Pancreas (tissue), 10 donors: ENCODE measurements at regions not wholly inside any gene's neighbourhood (a gene's known extent, or its start where the extent isn't known, plus 50 kb on each side); places are given as distances from the start of the nearest gene placed in this dataset.

Experiments used
- ATAC-seq, 4 donors: fragments of 200-7000 bp; cut with Tn5 transposase; one replicate each; pipeline versions ENCODE4 v1.8.0 to v1.9.1; 2020; ENCODE audit warnings: mild to moderate bottlenecking in 4 of 4, moderate library complexity in 4 of 4
- DNase-seq, 6 donors: peaks; one replicate each; pipeline ENCODE4 v3.0.0-alpha.2; 2020
- FAIRE-seq: peaks from 2 replicates; lab custom pipeline; 2012; peaks lifted over from hg19 to GRCh38; lab: Jason Lieb, UNC
- H3K27ac ChIP-seq, 4 donors: fragments of 200-600 bp; sonication (generic); 1 replicate in 3 of 4; 2 replicates in 1 of 4; pipeline versions ENCODE4 v1.5.0 to v1.8.0; 2020
- H3K27me3 ChIP-seq, 4 donors: fragments of 200-600 bp; one replicate each; pipeline ENCODE4 v1.8.0; 2021
- H3K36me3 ChIP-seq, 3 donors: fragments of 200-600 bp; sonication (generic) in 1 of 3; one replicate each; pipeline versions ENCODE4 v1.5.0 to v1.8.0; 2020 to 2021
- H3K4me1 ChIP-seq, 3 donors: fragments of 200-600 bp; one replicate each; pipeline ENCODE4 v1.8.0; 2021
- H3K4me3 ChIP-seq, 4 donors: fragments of 200-600 bp; sonication (generic) in 2 of 4; one replicate each; pipeline versions ENCODE4 v1.5.0 to v1.8.0; 2020 to 2021
- H3K9me3 ChIP-seq, 4 donors: fragments of 200-600 bp; one replicate each; pipeline ENCODE4 v1.8.0; 2021
- CTCF ChIP-seq, 4 donors: fragments of 200-600 bp; sonication (generic) in 3 of 4; IDR thresholded peaks; one replicate each; pipeline versions ENCODE4 v1.5.0 to v1.8.0; 2021; ENCODE audit warnings: antibody characterized with exemption in 4 of 4
- WGBS, 2 donors: extraction: QIAGEN DNeasy Blood & Tissue Kit; methylation state at CpG; one replicate each; pipeline ENCODE4 v1.1.7; 2013; 5-methylcytosine and 5-hydroxymethylcytosine counted together
- intact Hi-C, 3 donors: fragments of 100-400 bp; cut with DNase I; formaldehyde crosslinking; loops; one replicate each; pipeline versions ENCODE4 v1.11.1 to v1.14.2; 2022
- donor health status: healthy with polysubstance abuse.
- donor health status: DM: no; HTN: no; CAD: no; lungs with moderate emphysema.
- donor health status: DM: no; HTN: no; CAD: no.
- donor health status: control.
- donor health status: control.
- donor health status: Bipolar disorder and iron deficiency.
- donor health status: DM: yes; HTN: yes; CAD: no.
- donor health status: DM: no; HTN: no; CAD: no.
- donor health status: DM: no; HTN: no; CAD: no.
- donor health status: DM: yes; HTN: yes; CAD: no.

- H3K4me1 ChIP-seq, result no peaks in the 10 kb centered on the region
- no peaks in the 10 kb centered on the region for H3K27me3 ChIP-seq
- DNase-seq (no peak), FAIRE-seq (no peak), ATAC-seq (no peak)
- WGBS, 2 donors, result 94 to 97% methylated on average over 13 of the region's 13 CpGs
- intact Hi-C loops, result loop anchor here in 2 of 3 donors (10.0 kb wide), 3 partner anchors 205 to 365 kb away; partner anchors contain the start of gene CEP43 (in 1 of the 2)
- H3K9me3 ChIP-seq, result no peaks in the 10 kb centered on the region
- H3K4me3 ChIP-seq, result no peak overlapping the region
- H3K36me3 ChIP-seq, result no peaks in the 10 kb centered on the region
- H3K27ac ChIP-seq, result no peak overlapping the region
- no peak for TF ChIP-seq CTCF (IDR thresholded peaks at IDR 0.05)
These were observed 153.1 kb upstream of the RPS6KA2 start for GRCh38 chr6:166779963-166780683.

DNA sequence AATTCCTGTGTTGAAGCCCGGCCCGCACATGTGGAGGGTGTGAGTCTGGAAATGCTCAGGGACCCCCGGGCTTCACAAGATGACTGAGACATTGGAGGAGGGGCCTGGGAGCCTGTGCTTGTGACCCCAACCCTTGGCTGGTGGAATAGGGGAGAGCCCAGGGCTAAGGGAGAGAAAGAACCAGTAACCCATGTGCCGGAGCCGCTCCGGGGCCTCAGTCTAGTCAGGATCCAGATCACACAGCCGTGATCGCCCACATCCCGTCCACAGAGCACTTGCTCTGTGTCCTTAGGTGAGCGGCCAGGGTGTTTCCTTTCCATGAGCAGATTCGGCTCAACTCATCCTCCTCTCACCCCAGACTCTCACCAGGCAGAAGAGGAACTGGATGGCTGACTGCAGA lies 152.3 kb upstream of the RPS6KA2 start:
- Histone ChIP-seq H3K27me3 (no peaks in the 10 kb centered on the region), H3K4me1 (no peaks in the 10 kb centered on the region), H3K9me3 (no peaks in the 10 kb centered on the region), H3K36me3 (no peaks in the 10 kb centered on the region), H3K27ac (no peak overlapping the region), H3K4me3 (no peak overlapping the region)
- 86 to 87% methylated on average over 10 to 11 of the region's 11 CpGs for WGBS, 2 donors
- ATAC-seq (no peak), DNase-seq (no peak), FAIRE-seq (no peak)
- no peak for TF ChIP-seq CTCF (IDR thresholded peaks at IDR 0.05)
- intact Hi-C loops, result loop anchor here in 2 of 3 donors (10.0 kb wide), 3 partner anchors 205 to 365 kb away; partner anchors contain the start of gene CEP43 (in 1 of the 2)

- TF ChIP-seq CTCF (IDR thresholded peaks at IDR 0.05), result no peak
- Histone ChIP-seq H3K4me3 (no peak overlapping the region), H3K4me1 (no peaks in the 10 kb centered on the region), H3K36me3 (no peaks in the 10 kb centered on the region), H3K9me3 (no peaks in the 10 kb centered on the region), H3K27ac (no peak overlapping the region), H3K27me3 (no peaks in the 10 kb centered on the region)
- intact Hi-C loops, result loop anchor here in 2 of 3 donors (10.0 kb wide), 3 partner anchors 206 to 366 kb away; partner anchors contain the start of gene CEP43 (in 1 of the 2)
- FAIRE-seq (no peak), ATAC-seq (peak; percentile 53 to 81 (median 64)), DNase-seq (peak in 3 of 6 donors; percentile 28 to 51 (median 30))
- 38 to 47% methylated on average over 14 of the region's 14 CpGs for WGBS, 2 donors
These were observed 151.7 kb upstream of the RPS6KA2 start for GRCh38 chr6:166778776-166779175.

GRCh38 chr6:166778046-166778445 lies 151.0 kb upstream of the RPS6KA2 start:
- ATAC-seq (no peak), DNase-seq (no peak), FAIRE-seq (no peak)
- no peak overlapping the region for H3K4me3 ChIP-seq
- H3K27me3 ChIP-seq, result no peaks in the 10 kb centered on the region
- no peaks in the 10 kb centered on the region for H3K36me3 ChIP-seq
- no peak for TF ChIP-seq CTCF (IDR thresholded peaks at IDR 0.05)
- H3K9me3 ChIP-seq, result no peaks in the 10 kb centered on the region
- 90 to 95% methylated on average over 9 of the region's 9 CpGs for WGBS, 2 donors
- H3K4me1 ChIP-seq, result no peaks in the 10 kb centered on the region
- intact Hi-C loops, result loop anchor here in 2 of 3 donors (10.0 kb wide), 3 partner anchors 207 to 367 kb away; partner anchors contain the start of gene CEP43 (in 1 of the 2)
- H3K27ac ChIP-seq, result no peak overlapping the region
